KOPT-K1 (cell line): ENCODE measurements at regions not wholly inside any gene's neighbourhood (a gene's known extent, or its start where the extent isn't known, plus 50 kb on each side); places are given as distances from the start of the nearest gene placed in this dataset.
"Not testable (repeated sequence)": the region's sequence is repeated elsewhere in the genome, so short reads cannot be mapped to it uniquely, and the experiment has no call there.

Experiments used
- H3K27ac ChIP-seq: fragments of 200-600 bp; sonication (generic); 2 replicates; pipeline ENCODE4 v1.5.1; 2016; ENCODE audit warnings: antibody characterized with exemption, mild to moderate bottlenecking, low read depth, low read length; ENCODE audit not compliant: poor library complexity, severe bottlenecking
- H3K36me3 ChIP-seq: fragments of 200-600 bp; sonication (generic); 2 replicates; pipeline ENCODE4 v1.5.1; 2017; ENCODE audit warnings: antibody characterized with exemption, mild to moderate bottlenecking, low read length, moderate library complexity; ENCODE audit not compliant: insufficient read depth
- H3K9me3 ChIP-seq: fragments of 200-600 bp; sonication (generic); 2 replicates; pipeline ENCODE4 v1.5.1; 2017; ENCODE audit warnings: antibody characterized with exemption, low read length, mild to moderate bottlenecking; ENCODE audit not compliant: insufficient read depth, poor library complexity, severe bottlenecking

DNA sequence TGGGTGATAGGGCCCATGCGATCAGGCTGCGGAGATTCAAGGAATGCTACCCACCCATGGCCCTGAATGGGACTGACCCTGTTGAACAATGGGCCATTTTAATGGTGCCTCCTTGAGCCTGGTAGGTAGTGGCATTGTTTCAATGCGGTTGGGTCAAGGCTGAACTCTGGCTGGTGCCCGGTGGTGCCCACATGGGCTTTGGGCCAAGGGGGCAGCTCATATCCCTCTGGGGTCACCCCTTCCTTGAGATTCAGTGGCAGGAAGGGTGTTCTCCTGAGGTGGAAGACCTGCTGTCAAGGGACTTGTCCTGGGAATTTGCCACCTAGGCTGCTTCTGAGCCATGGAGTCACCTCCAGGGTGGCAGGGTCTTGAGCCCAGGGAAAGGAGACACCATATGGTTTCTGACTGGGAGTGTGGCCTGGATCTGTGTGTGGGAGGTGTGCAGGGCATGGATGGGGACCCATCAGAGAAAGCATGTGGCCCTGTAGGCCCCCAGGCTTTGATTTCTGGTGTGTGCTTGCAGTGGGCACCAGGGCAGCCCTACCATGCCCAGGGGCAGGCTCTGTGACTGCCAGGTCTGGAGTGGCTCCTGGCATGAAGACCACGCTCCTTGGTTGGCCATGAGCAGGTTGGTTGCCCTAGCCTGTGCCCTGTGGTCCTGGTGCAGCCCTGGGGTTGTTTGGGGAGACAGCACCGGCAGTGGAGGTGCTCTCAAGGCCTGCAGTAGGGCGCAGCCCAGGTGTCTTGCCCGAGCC, 199.9 kb downstream of the UBE3A start:
- H3K27ac ChIP-seq, result no peak overlapping the region
- peaks cover 54% of the 10 kb centered on the region for H3K9me3 ChIP-seq
- H3K36me3 ChIP-seq, result no peaks in the 10 kb centered on the region

DNA sequence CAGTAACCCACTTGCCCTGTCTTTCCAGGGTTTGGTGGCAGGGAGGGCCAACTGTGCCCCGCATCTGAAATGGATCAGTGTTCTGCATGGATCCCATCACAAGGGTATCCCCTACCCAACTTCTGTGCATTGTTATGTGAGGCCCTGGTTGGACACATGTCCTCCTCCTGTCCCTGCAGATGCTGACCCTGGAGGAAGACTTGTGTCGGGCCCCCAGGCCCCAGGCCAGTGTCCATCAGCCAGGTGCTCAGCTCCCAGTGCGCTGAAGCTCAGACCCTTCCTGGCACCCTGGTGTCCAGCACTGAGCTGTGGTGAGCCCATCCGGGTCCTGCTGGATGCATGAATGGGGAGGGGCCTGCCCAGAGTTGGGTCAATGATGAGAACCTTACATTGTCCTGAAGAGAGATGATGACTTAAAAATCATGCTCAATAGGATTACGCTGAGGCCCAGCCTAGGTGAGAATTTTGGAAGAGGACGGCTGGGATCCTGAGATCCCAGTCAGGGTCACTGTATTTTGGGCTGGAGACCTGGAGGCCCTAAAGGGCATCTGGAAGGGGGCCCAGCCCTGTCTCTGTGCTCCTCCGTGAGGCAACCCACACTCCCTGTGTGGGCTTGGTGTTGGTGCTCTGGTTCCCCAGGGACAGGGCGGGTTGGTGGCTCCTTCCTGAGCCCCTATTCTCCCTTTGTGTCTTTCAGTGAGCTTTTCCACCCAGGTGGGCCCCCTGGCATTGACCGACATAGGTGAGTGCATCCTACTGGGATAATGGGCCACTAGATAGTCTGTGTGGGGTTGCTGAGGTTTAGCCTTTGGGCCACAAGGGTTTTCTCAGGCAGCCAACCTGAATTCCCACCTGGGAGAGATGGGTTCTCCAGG, 199.1 kb downstream of the UBE3A start:
- Histone ChIP-seq H3K36me3 (no peaks in the 10 kb centered on the region), H3K9me3 (peaks cover 47% of the 10 kb centered on the region), H3K27ac (no peak overlapping the region)

- no peak overlapping the region for H3K27ac ChIP-seq
- no peaks in the 10 kb centered on the region for H3K36me3 ChIP-seq
- peaks cover 50% of the 10 kb centered on the region for H3K9me3 ChIP-seq
Measured at GRCh38 chr15:25240461-25241021, 198.3 kb downstream of the UBE3A start.

DNA sequence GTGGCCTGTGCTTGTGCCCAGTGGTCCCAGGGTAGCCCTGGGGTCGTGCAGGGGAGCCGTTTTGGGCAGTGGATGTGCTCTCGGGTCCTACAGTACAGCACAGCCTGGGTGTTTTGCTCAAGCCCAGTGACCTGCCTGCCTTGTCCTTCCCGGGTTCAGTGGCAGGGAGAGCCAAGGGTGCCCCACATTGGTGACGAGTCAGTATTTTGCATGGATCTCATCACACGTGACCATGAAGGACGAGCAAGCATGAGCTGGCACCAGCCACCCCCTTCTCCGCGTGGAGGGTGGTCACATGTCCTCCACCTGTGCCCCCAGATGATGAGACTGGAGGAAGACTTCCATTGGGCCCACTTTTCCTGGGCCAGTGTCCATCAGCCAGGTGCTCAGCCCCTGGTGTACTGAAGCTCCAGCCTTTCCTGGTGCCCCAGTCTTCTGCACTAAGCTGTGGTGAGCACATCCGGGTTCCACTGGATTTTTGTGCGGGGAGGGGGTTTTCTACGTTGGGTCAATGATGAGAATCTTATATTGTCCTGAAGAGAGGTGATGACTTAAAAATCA, 197.5 kb downstream of the UBE3A start:
- H3K27ac ChIP-seq, result no peak overlapping the region
- no peaks in the 10 kb centered on the region for H3K36me3 ChIP-seq
- H3K9me3 ChIP-seq, result peaks cover 52% of the 10 kb centered on the region

GRCh38 chr15:25242166-25242879, 196.5 kb downstream of the UBE3A start:
- Histone ChIP-seq H3K27ac (no peak overlapping the region), H3K9me3 (peaks cover 53% of the 10 kb centered on the region), H3K36me3 (no peaks in the 10 kb centered on the region)

DNA sequence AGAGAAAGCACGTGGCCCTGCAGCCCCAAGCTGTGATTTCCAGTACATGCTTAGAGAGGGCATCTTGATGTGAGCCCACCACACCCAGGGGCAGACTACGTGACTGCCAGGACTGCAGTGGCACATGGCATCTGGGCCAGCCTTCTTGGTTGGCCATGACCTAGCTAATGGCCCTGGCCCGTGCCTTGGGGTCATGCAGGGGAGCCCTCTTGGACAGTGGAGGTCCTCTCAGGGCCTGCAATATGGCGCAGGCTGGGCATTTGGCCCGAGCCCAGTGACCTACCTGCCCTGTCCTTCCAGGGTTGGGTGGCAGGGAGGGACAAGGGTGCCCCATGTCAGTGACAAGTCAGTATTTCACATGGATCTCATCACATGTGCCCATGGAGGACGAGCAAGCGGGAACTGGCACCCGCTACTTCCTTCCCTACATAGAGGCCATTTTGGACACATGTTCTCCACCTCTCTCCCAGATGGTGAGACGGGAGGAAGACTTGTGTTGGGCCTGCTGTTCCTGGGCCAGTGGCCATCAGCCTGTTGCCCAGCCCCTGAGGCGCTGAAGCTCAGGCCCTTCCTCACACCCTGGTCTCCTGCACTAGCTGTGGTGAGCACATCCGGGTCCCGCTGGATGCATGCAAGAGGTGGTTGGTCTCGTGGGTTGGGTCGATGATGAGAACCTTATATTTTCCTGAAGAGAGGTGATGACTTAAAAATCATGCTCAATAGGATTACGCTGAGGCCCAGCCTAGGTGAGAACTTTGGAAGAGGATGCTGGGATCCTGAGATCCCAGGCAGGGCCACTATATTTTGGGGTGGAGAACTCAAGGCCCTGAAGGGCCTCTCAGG, 195.6 kb downstream of the UBE3A start:
- Histone ChIP-seq H3K36me3 (no peaks in the 10 kb centered on the region), H3K27ac (no peak overlapping the region), H3K9me3 (peaks cover 53% of the 10 kb centered on the region)

DNA sequence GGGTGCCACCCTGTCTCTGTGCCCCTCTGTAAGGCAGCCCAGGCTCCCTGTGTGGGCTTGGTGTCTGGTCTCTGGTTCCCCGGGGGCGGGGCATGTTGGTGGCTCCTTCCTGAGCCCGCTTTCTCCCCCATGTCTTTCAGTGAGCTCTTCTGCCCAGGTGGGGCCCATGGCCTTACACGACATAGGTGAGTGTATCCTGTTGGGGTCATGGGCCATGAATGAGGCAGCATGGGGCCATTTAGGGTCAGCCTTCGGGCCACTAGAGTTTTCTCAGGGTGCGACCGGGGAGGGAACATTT, 195.1 kb downstream of the UBE3A start:
- no peaks in the 10 kb centered on the region for H3K36me3 ChIP-seq
- H3K9me3 ChIP-seq, result peaks cover 49% of the 10 kb centered on the region
- H3K27ac ChIP-seq, result no peak overlapping the region

- peaks cover 37% of the 10 kb centered on the region for H3K9me3 ChIP-seq
- H3K27ac ChIP-seq, result no peak overlapping the region
Measured at GRCh38 chr15:25244731-25245585, 193.9 kb downstream of the UBE3A start.

GRCh38 chr15:25245801-25246622, 192.8 kb downstream of the UBE3A start:
- H3K36me3 ChIP-seq, result no peaks in the 10 kb centered on the region
- H3K27ac ChIP-seq, result no peak overlapping the region
- H3K9me3 ChIP-seq, result peaks cover 28% of the 10 kb centered on the region

More at GRCh38 chr15:25244731-25245585, 193.9 kb downstream of the UBE3A start:
- no peaks in the 10 kb centered on the region for H3K36me3 ChIP-seq

- H3K36me3 ChIP-seq, result no peaks in the 10 kb centered on the region
- peaks cover 25% of the 10 kb centered on the region for H3K9me3 ChIP-seq
Measured at GRCh38 chr15:25246641-25247406, 192.0 kb downstream of the UBE3A start.

GRCh38 chr15:25247407-25248038, 191.3 kb downstream of the UBE3A start:
- Histone ChIP-seq H3K36me3 (no peaks in the 10 kb centered on the region), H3K27ac (no peak overlapping the region), H3K9me3 (peaks cover 25% of the 10 kb centered on the region)

More at GRCh38 chr15:25246641-25247406, 192.0 kb downstream of the UBE3A start:
- H3K27ac ChIP-seq, result no peak overlapping the region

GRCh38 chr15:25248087-25248486, 190.7 kb downstream of the UBE3A start:
- not testable (repeated sequence) for H3K27ac ChIP-seq, H3K36me3 ChIP-seq
- peaks cover 21% of the 10 kb centered on the region for H3K9me3 ChIP-seq
